H1 (cell line): ENCODE measurements at regions not wholly inside any gene's neighbourhood (a gene's known extent, or its start where the extent isn't known, plus 50 kb on each side); places are given as distances from the start of the nearest gene placed in this dataset.

Experiments used
- EZH2 ChIP-seq: fragments of 200-600 bp; sonication (generic); IDR thresholded peaks from 2 replicates; pipeline ENCODE4 v1.7.1; 2012; ENCODE audit warnings: low read depth, mild to moderate bottlenecking, moderate library complexity, low read length, inconsistent platforms; ENCODE audit not compliant: severe bottlenecking
- KDM1A ChIP-seq: fragments of 200-600, 300-600 bp; sonication (generic); IDR thresholded peaks from 2 replicates; pipeline ENCODE4 v1.7.1; 2016; ENCODE audit warnings: mild to moderate bottlenecking, low read length, borderline replicate concordance
- KDM5A ChIP-seq: fragments of 200-600 bp; IDR thresholded peaks from 2 replicates; pipeline ENCODE4 v1.7.1; 2012; ENCODE audit warnings: mild to moderate bottlenecking, low read length, inconsistent platforms, mixed read lengths
- POLR2A ChIP-seq, 2 experiments: IDR thresholded peaks; 1 replicate in 1 of 2; 2 replicates in 1 of 2; pipeline ENCODE4 v1.6.1; 2011; ENCODE audit warnings: low read depth in 2 of 2, low read length in 2 of 2, mild to moderate bottlenecking in 2 of 2; ENCODE audit errors: control extremely low read depth in 1 of 2
- SP2 ChIP-seq: IDR thresholded peaks from 2 replicates; pipeline ENCODE4 v1.6.1; 2012; ENCODE audit warnings: mild to moderate bottlenecking, low read length, inconsistent platforms
- SP4 ChIP-seq: IDR thresholded peaks from 2 replicates; pipeline ENCODE4 v1.6.1; 2012; ENCODE audit warnings: low read length, inconsistent platforms
- SRF ChIP-seq: IDR thresholded peaks from 2 replicates; pipeline ENCODE4 v1.6.1; 2011; ENCODE audit warnings: mild to moderate bottlenecking, low read depth, low read length, moderate library complexity
- TAF1 ChIP-seq: IDR thresholded peaks from 2 replicates; pipeline ENCODE4 v1.6.1; 2011; ENCODE audit warnings: mild to moderate bottlenecking, low read depth, low read length
- TCF12 ChIP-seq: IDR thresholded peaks from 2 replicates; pipeline ENCODE4 v1.6.1; 2011; ENCODE audit warnings: low read depth, mild to moderate bottlenecking, low read length
- TF ChIP-seq, protein P1 (sequence below): IDR thresholded peaks from 2 replicates; pipeline ENCODE4 v1.6.1; 2011; ENCODE audit warnings: low read length, improper control_type of control experiment

DNA sequence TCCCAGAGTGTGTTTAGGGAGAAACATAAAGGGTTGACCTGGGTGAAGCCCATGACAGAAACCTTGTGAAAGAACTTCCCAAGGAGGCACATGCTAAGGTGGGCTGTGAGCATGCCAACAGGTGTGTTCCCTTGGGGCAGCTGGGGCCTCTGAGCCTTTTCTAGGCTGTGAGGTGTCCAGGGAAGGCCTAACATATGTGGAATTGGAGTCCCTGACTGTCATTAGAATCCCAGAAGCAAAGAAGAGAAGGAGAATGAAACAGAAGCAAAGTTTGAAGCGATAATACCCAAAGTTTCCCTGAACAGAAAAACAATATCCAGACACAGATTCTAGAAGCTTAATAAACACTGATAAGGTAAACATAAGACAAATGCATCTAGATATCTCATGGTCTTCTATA lies 143.3 kb downstream of the CD83 start (continued):
- TF ChIP-seq, protein P1, sequence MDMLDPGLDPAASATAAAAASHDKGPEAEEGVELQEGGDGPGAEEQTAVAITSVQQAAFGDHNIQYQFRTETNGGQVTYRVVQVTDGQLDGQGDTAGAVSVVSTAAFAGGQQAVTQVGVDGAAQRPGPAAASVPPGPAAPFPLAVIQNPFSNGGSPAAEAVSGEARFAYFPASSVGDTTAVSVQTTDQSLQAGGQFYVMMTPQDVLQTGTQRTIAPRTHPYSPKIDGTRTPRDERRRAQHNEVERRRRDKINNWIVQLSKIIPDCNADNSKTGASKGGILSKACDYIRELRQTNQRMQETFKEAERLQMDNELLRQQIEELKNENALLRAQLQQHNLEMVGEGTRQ = no peak
- no peak for TF ChIP-seq POLR2A (IDR thresholded peaks at IDR 0.05; ENCODE audit: control extremely low read depth in 1 of 2, low read depth in 2 of 2, low read length in 2 of 2)
- no peak for TF ChIP-seq SP2
- TF ChIP-seq EZH2 = no peak
- TF ChIP-seq SP4 = no peak
- TF ChIP-seq SRF = no peak
- TF ChIP-seq TCF12 = no peak
- TF ChIP-seq KDM5A = no peak
- TF ChIP-seq TAF1 = no peak
- no peak for TF ChIP-seq KDM1A
